Hepatocyte (in vitro differentiated cells): ENCODE measurements at regions not wholly inside any gene's neighbourhood (a gene's known extent, or its start where the extent isn't known, plus 50 kb on each side); places are given as distances from the start of the nearest gene placed in this dataset.

Source experiments
- EZH2phosphoT487 ChIP-seq: fragments of 200-600 bp; sonication (generic); IDR thresholded peaks from one replicate; pipeline ENCODE4 v1.6.1; 2018; ENCODE audit warnings: antibody characterized with exemption, mild to moderate bottlenecking, low read depth, moderate library complexity; ENCODE audit not compliant: unreplicated experiment, severe bottlenecking
- TF ChIP-seq, protein P1 (sequence below): fragments of 200-600 bp; sonication (generic); IDR thresholded peaks from 2 replicates; pipeline ENCODE4 v1.5.1; 2016; ENCODE audit warnings: antibody characterized with exemption, mild to moderate bottlenecking; ENCODE audit not compliant: poor library complexity

- TF ChIP-seq EZH2phosphoT487, result no peak
- TF ChIP-seq, protein P1, sequence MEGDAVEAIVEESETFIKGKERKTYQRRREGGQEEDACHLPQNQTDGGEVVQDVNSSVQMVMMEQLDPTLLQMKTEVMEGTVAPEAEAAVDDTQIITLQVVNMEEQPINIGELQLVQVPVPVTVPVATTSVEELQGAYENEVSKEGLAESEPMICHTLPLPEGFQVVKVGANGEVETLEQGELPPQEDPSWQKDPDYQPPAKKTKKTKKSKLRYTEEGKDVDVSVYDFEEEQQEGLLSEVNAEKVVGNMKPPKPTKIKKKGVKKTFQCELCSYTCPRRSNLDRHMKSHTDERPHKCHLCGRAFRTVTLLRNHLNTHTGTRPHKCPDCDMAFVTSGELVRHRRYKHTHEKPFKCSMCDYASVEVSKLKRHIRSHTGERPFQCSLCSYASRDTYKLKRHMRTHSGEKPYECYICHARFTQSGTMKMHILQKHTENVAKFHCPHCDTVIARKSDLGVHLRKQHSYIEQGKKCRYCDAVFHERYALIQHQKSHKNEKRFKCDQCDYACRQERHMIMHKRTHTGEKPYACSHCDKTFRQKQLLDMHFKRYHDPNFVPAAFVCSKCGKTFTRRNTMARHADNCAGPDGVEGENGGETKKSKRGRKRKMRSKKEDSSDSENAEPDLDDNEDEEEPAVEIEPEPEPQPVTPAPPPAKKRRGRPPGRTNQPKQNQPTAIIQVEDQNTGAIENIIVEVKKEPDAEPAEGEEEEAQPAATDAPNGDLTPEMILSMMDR, result no peak
These were observed 159.5 kb downstream of the PRR20E start for GRCh38 chr13:57326532-57326931.
